ENCODE measurements at regions not wholly inside any gene's neighbourhood (a gene's known extent, or its start where the extent isn't known, plus 50 kb on each side); places are given as distances from the start of the nearest gene placed in this dataset.

DNA sequence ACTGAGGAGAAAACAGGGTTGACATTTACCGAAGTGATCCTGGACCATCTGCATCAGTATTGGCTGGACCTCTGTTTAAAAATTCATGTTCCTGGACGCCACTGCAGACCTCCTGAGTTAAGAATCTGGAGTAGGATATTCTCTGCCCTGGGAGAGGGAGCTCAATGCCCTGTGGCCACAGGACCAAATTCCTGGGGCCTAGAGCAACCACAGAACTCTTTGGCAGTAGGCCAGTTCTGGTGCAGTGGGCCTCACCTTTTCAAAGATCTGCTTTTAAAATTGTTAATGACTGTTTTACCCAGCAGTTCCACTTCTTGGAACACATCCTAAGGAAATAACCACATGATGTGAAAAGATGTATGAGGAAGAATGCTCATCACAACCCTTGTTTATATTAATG is 133.3 kb upstream of the ADPGK start:
- no peak for ATAC-seq (ENCODE audit: insufficient read depth, low read depth)
- TF ChIP-seq CTCF (IDR thresholded peaks at IDR 0.05; ENCODE audit: borderline replicate concordance, extremely low read depth, low read length, poor library complexity, severe bottlenecking): no peak
- TF ChIP-seq EZH2 (IDR thresholded peaks at IDR 0.05; ENCODE audit: borderline replicate concordance, low read depth, low read length, severe bottlenecking): no peak
- Histone ChIP-seq H3K9me3 (ENCODE audit: insufficient read depth, low read length, severe bottlenecking) (no peaks in the 10 kb centered on the region), H3K27ac (ENCODE audit: low read length) (no peak overlapping the region), H3K9ac (ENCODE audit: low read depth, low read length) (no peak overlapping the region), H3K4me2 (ENCODE audit: insufficient read depth, low read length) (no peak overlapping the region), H3K36me3 (ENCODE audit: insufficient read depth, low read length) (no peaks in the 10 kb centered on the region), H3K79me2 (ENCODE audit: insufficient read depth, low read length) (no peaks in the 10 kb centered on the region), H3K27me3 (ENCODE audit: insufficient read depth, low read length, poor library complexity) (peaks cover 3% of the 10 kb centered on the region), H4K20me1 (ENCODE audit: insufficient read depth, low read length) (no peaks in the 10 kb centered on the region), H2AFZ (ENCODE audit: low read depth, low read length) (no peak overlapping the region), H3K4me1 (ENCODE audit: insufficient read depth, low read length) (no peaks in the 10 kb centered on the region), H3K4me3 (ENCODE audit: low read depth in 1 of 2, low read length in 2 of 2) (no peak overlapping the region)
- DNase-seq: no peak

DNA sequence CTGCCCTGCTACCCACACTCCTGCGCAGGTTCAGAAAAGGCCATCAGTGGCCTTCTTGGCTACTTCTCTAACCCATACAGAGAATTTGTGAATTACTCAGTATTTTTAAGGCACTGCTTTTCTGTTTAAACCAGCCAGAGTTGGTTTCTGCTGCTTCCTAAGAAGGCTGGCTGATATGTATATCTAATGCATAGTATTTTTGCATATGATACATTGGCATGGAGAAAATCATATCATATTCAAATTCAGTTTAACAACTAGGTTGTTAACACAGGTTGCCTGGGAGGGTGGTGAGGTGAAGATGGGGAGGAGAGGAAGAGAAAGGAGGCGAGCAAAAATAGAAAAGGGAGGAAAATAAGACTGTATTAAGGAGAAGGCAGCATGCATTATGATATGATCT is 132.8 kb upstream of the ADPGK start:
- no peak overlapping the region for H3K4me3 ChIP-seq (ENCODE audit: low read depth in 1 of 2, low read length in 2 of 2)
- TF ChIP-seq EZH2 (IDR thresholded peaks at IDR 0.05; ENCODE audit: borderline replicate concordance, low read depth, low read length, severe bottlenecking) (no peak), CTCF (IDR thresholded peaks at IDR 0.05; ENCODE audit: borderline replicate concordance, extremely low read depth, low read length, poor library complexity, severe bottlenecking) (no peak)
- DNase-seq: no peak
- no peaks in the 10 kb centered on the region for H3K27me3 ChIP-seq (ENCODE audit: insufficient read depth, low read length, poor library complexity)
- no peak overlapping the region for H3K4me2 ChIP-seq (ENCODE audit: insufficient read depth, low read length)
- H3K9me3 ChIP-seq (ENCODE audit: insufficient read depth, low read length, severe bottlenecking): no peaks in the 10 kb centered on the region
- no peaks in the 10 kb centered on the region for H4K20me1 ChIP-seq (ENCODE audit: insufficient read depth, low read length)
- ATAC-seq (ENCODE audit: insufficient read depth, low read depth): no peak
- no peak overlapping the region for H2AFZ ChIP-seq (ENCODE audit: low read depth, low read length)
- no peak overlapping the region for H3K27ac ChIP-seq (ENCODE audit: low read length)
- no peak overlapping the region for H3K9ac ChIP-seq (ENCODE audit: low read depth, low read length)
- no peaks in the 10 kb centered on the region for H3K4me1 ChIP-seq (ENCODE audit: insufficient read depth, low read length)
- H3K79me2 ChIP-seq (ENCODE audit: insufficient read depth, low read length): no peaks in the 10 kb centered on the region
- no peaks in the 10 kb centered on the region for H3K36me3 ChIP-seq (ENCODE audit: insufficient read depth, low read length)

DNA sequence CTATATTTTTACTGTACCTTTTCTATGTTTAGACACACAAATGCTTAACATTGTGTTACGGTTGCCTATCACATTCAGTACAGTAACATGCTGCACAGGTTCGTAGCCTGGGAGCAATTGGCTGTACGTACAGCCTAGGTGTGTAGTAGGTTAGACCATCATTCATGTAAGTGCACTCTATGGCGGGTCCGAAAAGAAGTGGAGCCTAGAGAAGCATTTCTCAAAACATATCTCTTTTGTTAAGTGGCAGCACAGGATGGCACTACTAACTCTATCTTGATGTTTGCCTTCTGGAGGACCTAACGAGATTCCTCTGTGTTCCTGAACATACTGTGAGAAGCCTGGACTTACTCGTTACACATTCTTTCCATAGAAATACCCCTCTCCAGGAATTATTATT is 132.3 kb upstream of the ADPGK start:
- Histone ChIP-seq H3K79me2 (ENCODE audit: insufficient read depth, low read length) (no peaks in the 10 kb centered on the region), H3K27me3 (ENCODE audit: insufficient read depth, low read length, poor library complexity) (no peaks in the 10 kb centered on the region), H3K9me3 (ENCODE audit: insufficient read depth, low read length, severe bottlenecking) (no peaks in the 10 kb centered on the region), H3K4me2 (ENCODE audit: insufficient read depth, low read length) (no peak overlapping the region), H3K4me1 (ENCODE audit: insufficient read depth, low read length) (no peaks in the 10 kb centered on the region), H3K9ac (ENCODE audit: low read depth, low read length) (no peak overlapping the region), H3K36me3 (ENCODE audit: insufficient read depth, low read length) (no peaks in the 10 kb centered on the region), H2AFZ (ENCODE audit: low read depth, low read length) (no peak overlapping the region), H4K20me1 (ENCODE audit: insufficient read depth, low read length) (no peaks in the 10 kb centered on the region), H3K4me3 (ENCODE audit: low read depth in 1 of 2, low read length in 2 of 2) (no peak overlapping the region), H3K27ac (ENCODE audit: low read length) (no peak overlapping the region)
- ATAC-seq (ENCODE audit: insufficient read depth, low read depth) (no peak), DNase-seq (no peak)
- TF ChIP-seq CTCF (IDR thresholded peaks at IDR 0.05; ENCODE audit: borderline replicate concordance, extremely low read depth, low read length, poor library complexity, severe bottlenecking) (no peak), EZH2 (IDR thresholded peaks at IDR 0.05; ENCODE audit: borderline replicate concordance, low read depth, low read length, severe bottlenecking) (no peak)

DNA sequence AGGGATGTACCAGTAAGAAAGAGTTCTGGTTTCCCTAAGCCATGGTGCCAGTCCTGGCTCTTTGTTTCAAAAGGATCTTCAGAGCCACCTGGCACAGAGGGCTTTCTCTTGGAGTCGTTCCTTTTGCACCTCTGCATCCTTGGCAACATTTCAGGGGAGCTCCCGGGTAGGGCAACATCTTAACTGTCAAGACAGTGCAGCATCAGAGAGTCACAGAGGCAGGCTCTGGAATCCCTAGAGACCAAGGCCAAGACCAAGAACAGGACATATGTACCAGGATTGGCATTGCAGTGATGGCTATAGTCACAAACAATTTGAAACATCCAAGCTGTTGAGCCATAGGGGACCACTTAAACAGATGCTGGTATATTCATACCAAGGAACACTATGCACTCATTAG is 129.4 kb upstream of the ADPGK start:
- Histone ChIP-seq H3K4me3 (ENCODE audit: low read depth in 1 of 2, low read length in 2 of 2) (no peak overlapping the region), H4K20me1 (ENCODE audit: insufficient read depth, low read length) (no peaks in the 10 kb centered on the region), H3K79me2 (ENCODE audit: insufficient read depth, low read length) (no peaks in the 10 kb centered on the region), H3K36me3 (ENCODE audit: insufficient read depth, low read length) (no peaks in the 10 kb centered on the region), H3K27ac (ENCODE audit: low read length) (no peak overlapping the region), H3K9me3 (ENCODE audit: insufficient read depth, low read length, severe bottlenecking) (no peaks in the 10 kb centered on the region), H3K4me2 (ENCODE audit: insufficient read depth, low read length) (no peak overlapping the region), H3K27me3 (ENCODE audit: insufficient read depth, low read length, poor library complexity) (no peaks in the 10 kb centered on the region), H3K9ac (ENCODE audit: low read depth, low read length) (no peak overlapping the region), H2AFZ (ENCODE audit: low read depth, low read length) (no peak overlapping the region), H3K4me1 (ENCODE audit: insufficient read depth, low read length) (no peaks in the 10 kb centered on the region)
- DNase-seq: no peak
- ATAC-seq (ENCODE audit: insufficient read depth, low read depth): no peak
- no peak for TF ChIP-seq EZH2 (IDR thresholded peaks at IDR 0.05; ENCODE audit: borderline replicate concordance, low read depth, low read length, severe bottlenecking)
- no peak for TF ChIP-seq CTCF (IDR thresholded peaks at IDR 0.05; ENCODE audit: borderline replicate concordance, extremely low read depth, low read length, poor library complexity, severe bottlenecking)
